ENCODE measurements at regions not wholly inside any gene's neighbourhood (a gene's known extent, or its start where the extent isn't known, plus 50 kb on each side); places are given as distances from the start of the nearest gene placed in this dataset.

DNA sequence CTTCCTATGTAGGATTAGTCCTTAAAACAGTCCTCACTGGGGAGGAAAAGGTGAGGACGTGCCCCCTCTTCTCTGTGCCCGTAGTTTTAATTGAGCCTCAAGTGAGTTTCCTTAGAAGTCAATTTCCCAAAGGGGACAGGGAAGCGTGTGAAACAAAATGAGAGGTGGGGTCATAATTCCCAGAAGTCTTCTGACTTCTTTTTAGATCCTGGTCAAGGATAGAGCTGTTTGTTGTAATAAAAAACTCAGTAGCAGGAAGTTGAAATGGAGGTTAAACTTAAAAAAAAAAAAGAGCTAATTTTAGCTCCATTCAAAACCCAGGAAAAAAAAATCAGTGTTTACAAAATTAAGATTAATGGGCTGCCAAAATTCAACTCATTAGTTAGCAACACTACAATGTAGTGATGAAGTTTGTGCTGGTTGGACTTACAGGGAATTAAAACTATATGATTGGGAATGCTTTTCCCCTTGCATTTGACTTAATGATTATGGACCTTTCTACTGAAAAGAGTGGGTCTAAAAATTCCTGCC, 158.3 kb upstream of the MEF2C start:
- no peak overlapping the region for H3K27ac ChIP-seq (ENCODE audit: insufficient read depth, low read length, poor library complexity, severe bottlenecking)
- H3K9me3 ChIP-seq (ENCODE audit: control insufficient read depth, low read length), result no peaks in the 10 kb centered on the region
- H3K4me1 ChIP-seq (ENCODE audit: control insufficient read depth, insufficient read depth, low read length, poor library complexity, severe bottlenecking), result no peaks in the 10 kb centered on the region
- no peak overlapping the region for H3K4me3 ChIP-seq (ENCODE audit: insufficient read depth, low read depth, low read length, poor library complexity, severe bottlenecking)
- no peaks in the 10 kb centered on the region for H3K27me3 ChIP-seq (replicated peaks; ENCODE audit: control insufficient read depth, insufficient read depth, low read length, poor library complexity, severe bottlenecking)
- no peaks in the 10 kb centered on the region for H3K36me3 ChIP-seq (ENCODE audit: control insufficient read depth, insufficient read depth, low read length)
- DNase-seq, result no peak

- H3K27ac ChIP-seq (ENCODE audit: insufficient read depth, low read length, poor library complexity, severe bottlenecking), result no peak overlapping the region
Observed at GRCh38 chr5:89036704-89037489, 153.9 kb upstream of the MEF2C start.

GRCh38 chr5:89036166-89036565, 153.2 kb upstream of the MEF2C start:
- H3K27ac ChIP-seq (ENCODE audit: insufficient read depth, low read length, poor library complexity, severe bottlenecking), result no peak overlapping the region
- no peak overlapping the region for H3K4me3 ChIP-seq (ENCODE audit: insufficient read depth, low read depth, low read length, poor library complexity, severe bottlenecking)
- no peaks in the 10 kb centered on the region for H3K9me3 ChIP-seq (ENCODE audit: control insufficient read depth, low read length)
- no peaks in the 10 kb centered on the region for H3K36me3 ChIP-seq (ENCODE audit: control insufficient read depth, insufficient read depth, low read length)
- H3K4me1 ChIP-seq (ENCODE audit: control insufficient read depth, insufficient read depth, low read length, poor library complexity, severe bottlenecking), result no peaks in the 10 kb centered on the region
- DNase-seq, result no peak
- no peaks in the 10 kb centered on the region for H3K27me3 ChIP-seq (replicated peaks; ENCODE audit: control insufficient read depth, insufficient read depth, low read length, poor library complexity, severe bottlenecking)

More at GRCh38 chr5:89036704-89037489, 153.9 kb upstream of the MEF2C start:
- H3K4me1 ChIP-seq (ENCODE audit: control insufficient read depth, insufficient read depth, low read length, poor library complexity, severe bottlenecking), result no peaks in the 10 kb centered on the region
- no peaks in the 10 kb centered on the region for H3K9me3 ChIP-seq (ENCODE audit: control insufficient read depth, low read length)
- H3K4me3 ChIP-seq (ENCODE audit: insufficient read depth, low read depth, low read length, poor library complexity, severe bottlenecking), result no peak overlapping the region
- no peak for DNase-seq
- H3K36me3 ChIP-seq (ENCODE audit: control insufficient read depth, insufficient read depth, low read length), result no peaks in the 10 kb centered on the region
- H3K27me3 ChIP-seq (replicated peaks; ENCODE audit: control insufficient read depth, insufficient read depth, low read length, poor library complexity, severe bottlenecking), result no peaks in the 10 kb centered on the region

DNA sequence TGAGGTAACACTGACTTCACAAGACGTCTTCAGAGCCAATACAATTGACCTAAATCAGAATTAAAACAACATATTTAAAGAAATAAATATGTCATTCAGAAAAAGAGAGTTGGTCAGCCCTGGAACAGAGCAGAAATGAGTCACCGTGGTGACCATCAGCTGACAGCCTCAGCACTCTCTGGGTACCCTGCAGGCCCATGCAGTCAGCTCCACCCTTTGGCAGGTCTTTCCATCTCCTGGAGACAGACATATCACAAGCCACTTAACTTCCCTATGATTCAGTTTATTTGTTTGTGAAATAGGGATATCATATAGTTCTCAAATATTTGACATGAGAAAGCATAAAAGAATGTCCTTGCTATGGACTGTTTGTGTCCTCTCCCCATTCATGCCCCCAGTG, 151.6 kb upstream of the MEF2C start:
- H3K36me3 ChIP-seq (ENCODE audit: control insufficient read depth, insufficient read depth, low read length), result no peaks in the 10 kb centered on the region
- no peaks in the 10 kb centered on the region for H3K27me3 ChIP-seq (replicated peaks; ENCODE audit: control insufficient read depth, insufficient read depth, low read length, poor library complexity, severe bottlenecking)
- no peaks in the 10 kb centered on the region for H3K9me3 ChIP-seq (ENCODE audit: control insufficient read depth, low read length)
- no peaks in the 10 kb centered on the region for H3K4me1 ChIP-seq (ENCODE audit: control insufficient read depth, insufficient read depth, low read length, poor library complexity, severe bottlenecking)
- no peak for DNase-seq
- H3K4me3 ChIP-seq (ENCODE audit: insufficient read depth, low read depth, low read length, poor library complexity, severe bottlenecking), result no peak overlapping the region
- no peak overlapping the region for H3K27ac ChIP-seq (ENCODE audit: insufficient read depth, low read length, poor library complexity, severe bottlenecking)

GRCh38 chr5:89030798-89031197, 147.8 kb upstream of the MEF2C start:
- Histone ChIP-seq H3K27ac (ENCODE audit: insufficient read depth, low read length, poor library complexity, severe bottlenecking) (no peak overlapping the region), H3K36me3 (ENCODE audit: control insufficient read depth, insufficient read depth, low read length) (no peaks in the 10 kb centered on the region), H3K4me1 (ENCODE audit: control insufficient read depth, insufficient read depth, low read length, poor library complexity, severe bottlenecking) (no peaks in the 10 kb centered on the region), H3K4me3 (ENCODE audit: insufficient read depth, low read depth, low read length, poor library complexity, severe bottlenecking) (no peak overlapping the region), H3K27me3 (replicated peaks; ENCODE audit: control insufficient read depth, insufficient read depth, low read length, poor library complexity, severe bottlenecking) (no peaks in the 10 kb centered on the region), H3K9me3 (ENCODE audit: control insufficient read depth, low read length) (no peaks in the 10 kb centered on the region)
- no peak for DNase-seq

DNA sequence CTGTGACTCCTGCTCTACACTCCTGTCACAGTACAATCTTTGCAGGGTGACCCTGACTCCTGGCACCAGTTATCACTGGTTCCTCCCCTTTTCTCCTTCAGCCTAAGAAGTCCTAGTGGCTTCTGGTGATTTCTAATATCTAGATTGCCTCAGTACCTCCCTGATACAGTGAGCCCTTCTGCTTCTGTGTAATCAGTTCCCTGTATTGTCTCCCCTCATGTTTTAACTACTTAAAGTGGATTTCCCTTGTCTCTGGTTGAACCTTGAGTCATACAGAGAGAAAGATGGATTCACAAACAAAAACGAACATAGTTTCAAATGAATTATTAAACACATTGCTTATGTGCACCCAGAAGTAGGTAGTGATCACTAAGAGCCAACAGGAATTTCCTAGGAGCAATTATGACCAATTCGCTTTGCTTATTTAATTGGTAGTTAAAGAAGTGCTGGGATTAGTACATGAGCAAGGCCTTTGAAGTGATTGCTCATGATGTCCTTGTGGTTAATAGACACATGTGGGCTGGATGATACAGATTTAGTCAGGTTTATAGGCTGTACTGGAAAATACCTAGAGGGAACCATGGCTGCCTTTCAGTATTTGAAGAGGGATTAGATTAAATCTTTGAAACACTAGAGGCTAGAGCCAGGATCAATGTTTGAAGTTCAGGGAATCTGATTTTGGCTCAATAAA, 145.8 kb upstream of the MEF2C start:
- Histone ChIP-seq H3K4me1 (ENCODE audit: control insufficient read depth, insufficient read depth, low read length, poor library complexity, severe bottlenecking) (no peaks in the 10 kb centered on the region), H3K27me3 (replicated peaks; ENCODE audit: control insufficient read depth, insufficient read depth, low read length, poor library complexity, severe bottlenecking) (no peaks in the 10 kb centered on the region), H3K36me3 (ENCODE audit: control insufficient read depth, insufficient read depth, low read length) (no peaks in the 10 kb centered on the region), H3K4me3 (ENCODE audit: insufficient read depth, low read depth, low read length, poor library complexity, severe bottlenecking) (no peak overlapping the region), H3K27ac (ENCODE audit: insufficient read depth, low read length, poor library complexity, severe bottlenecking) (no peak overlapping the region), H3K9me3 (ENCODE audit: control insufficient read depth, low read length) (no peaks in the 10 kb centered on the region)
- no peak for DNase-seq

GRCh38 chr5:89024045-89024444, 141.1 kb upstream of the MEF2C start:
- no peaks in the 10 kb centered on the region for H3K9me3 ChIP-seq (ENCODE audit: control insufficient read depth, low read length)
- no peak overlapping the region for H3K27ac ChIP-seq (ENCODE audit: insufficient read depth, low read length, poor library complexity, severe bottlenecking)
- no peaks in the 10 kb centered on the region for H3K27me3 ChIP-seq (replicated peaks; ENCODE audit: control insufficient read depth, insufficient read depth, low read length, poor library complexity, severe bottlenecking)
- H3K4me3 ChIP-seq (ENCODE audit: insufficient read depth, low read depth, low read length, poor library complexity, severe bottlenecking), result no peak overlapping the region
- H3K36me3 ChIP-seq (ENCODE audit: control insufficient read depth, insufficient read depth, low read length), result no peaks in the 10 kb centered on the region
- H3K4me1 ChIP-seq (ENCODE audit: control insufficient read depth, insufficient read depth, low read length, poor library complexity, severe bottlenecking), result no peaks in the 10 kb centered on the region
- no peak for DNase-seq

- H3K27me3 ChIP-seq (replicated peaks; ENCODE audit: control insufficient read depth, insufficient read depth, low read length, poor library complexity, severe bottlenecking), result no peaks in the 10 kb centered on the region
Observed at GRCh38 chr5:89020926-89021610, 138.1 kb upstream of the MEF2C start.

DNA sequence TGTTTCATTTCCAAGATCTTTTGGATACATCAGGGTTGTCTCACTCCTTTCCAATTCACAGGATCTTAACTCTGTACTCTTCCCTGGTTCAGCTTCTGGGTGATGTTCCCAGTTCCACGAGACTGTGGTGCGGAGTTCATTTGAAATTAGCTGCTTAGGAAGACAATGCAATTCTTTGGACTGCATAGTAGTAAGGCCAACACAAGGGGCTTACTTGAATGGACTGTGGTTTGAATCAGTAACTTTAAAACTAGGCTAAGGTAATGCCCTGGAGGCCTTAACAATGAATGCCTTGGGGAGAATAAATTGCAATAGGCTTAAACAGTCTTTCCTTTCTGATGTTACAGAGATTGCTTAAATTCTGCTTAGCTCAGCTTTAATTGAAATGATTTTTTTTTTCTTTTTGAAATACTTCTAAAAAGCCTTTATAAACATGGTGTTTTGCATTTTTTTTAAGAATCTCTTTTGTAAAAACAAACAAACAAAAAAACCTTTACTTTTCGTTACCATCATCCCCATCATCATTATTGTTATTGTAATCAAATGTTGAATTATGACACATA, 133.8 kb upstream of the MEF2C start:
- Histone ChIP-seq H3K4me1 (ENCODE audit: control insufficient read depth, insufficient read depth, low read length, poor library complexity, severe bottlenecking) (no peaks in the 10 kb centered on the region), H3K27ac (ENCODE audit: insufficient read depth, low read length, poor library complexity, severe bottlenecking) (no peak overlapping the region), H3K27me3 (replicated peaks; ENCODE audit: control insufficient read depth, insufficient read depth, low read length, poor library complexity, severe bottlenecking) (no peaks in the 10 kb centered on the region), H3K4me3 (ENCODE audit: insufficient read depth, low read depth, low read length, poor library complexity, severe bottlenecking) (no peak overlapping the region), H3K36me3 (ENCODE audit: control insufficient read depth, insufficient read depth, low read length) (no peaks in the 10 kb centered on the region), H3K9me3 (ENCODE audit: control insufficient read depth, low read length) (no peaks in the 10 kb centered on the region)
- DNase-seq, result no peak

More at GRCh38 chr5:89020926-89021610, 138.1 kb upstream of the MEF2C start:
- no peaks in the 10 kb centered on the region for H3K4me1 ChIP-seq (ENCODE audit: control insufficient read depth, insufficient read depth, low read length, poor library complexity, severe bottlenecking)
- no peak for DNase-seq
- H3K36me3 ChIP-seq (ENCODE audit: control insufficient read depth, insufficient read depth, low read length), result no peaks in the 10 kb centered on the region
- no peaks in the 10 kb centered on the region for H3K9me3 ChIP-seq (ENCODE audit: control insufficient read depth, low read length)
- H3K4me3 ChIP-seq (ENCODE audit: insufficient read depth, low read depth, low read length, poor library complexity, severe bottlenecking), result no peak overlapping the region
- H3K27ac ChIP-seq (ENCODE audit: insufficient read depth, low read length, poor library complexity, severe bottlenecking), result no peak overlapping the region

Data from effector memory CD4-positive, alpha-beta T cell (primary cell).